Activated B cell treated with CpG ODN at 0.5 μM for 24 hours (primary cell): ENCODE measurements at regions not wholly inside any gene's neighbourhood (a gene's known extent, or its start where the extent isn't known, plus 50 kb on each side); places are given as distances from the start of the nearest gene placed in this dataset.

Source experiments
- ATAC-seq: fragments of 200-7000 bp; cut with Tn5 transposase; one replicate; pipeline ENCODE4 v1.10.0; 2021; ENCODE audit warnings: low read depth, mild to moderate bottlenecking, moderate library complexity
- CTCF ChIA-PET: fragments of 350-600 bp; sonication (Branson Sonifier 250); formaldehyde crosslinking; loops from one replicate; lab custom pipeline; 2021; ENCODE audit warnings: antibody characterized with exemption; lab: Charles Lee
- POLR2A ChIA-PET: fragments of 350-600 bp; sonication (Branson Sonifier 250); formaldehyde crosslinking; loops from one replicate; lab custom pipeline; 2021; ENCODE audit warnings: antibody characterized with exemption; lab: Charles Lee
- DNase-seq: peaks from one replicate; pipeline ENCODE4 v3.0.0; 2022
- H3K27ac Mint-ChIP-seq: one replicate; pipeline ENCODE4 v1.8.0; 2020; ENCODE audit warnings: mixed read lengths
- H3K27me3 Mint-ChIP-seq: one replicate; pipeline ENCODE4 v1.8.0; 2021; ENCODE audit warnings: mixed read lengths
- H3K36me3 Mint-ChIP-seq: one replicate; pipeline ENCODE4 v1.8.0; 2021; ENCODE audit warnings: low read depth, mixed read lengths
- H3K4me1 Mint-ChIP-seq: one replicate; pipeline ENCODE4 v1.8.0; 2021; ENCODE audit warnings: mixed read lengths
- H3K4me3 Mint-ChIP-seq: one replicate; pipeline ENCODE4 v1.8.0; 2020; ENCODE audit warnings: mild to moderate bottlenecking, mixed read lengths
- H3K9me3 Mint-ChIP-seq: one replicate; pipeline ENCODE4 v1.8.0; 2020; ENCODE audit warnings: mixed read lengths
- intact Hi-C: fragments of 100-400 bp; cut with micrococcal nuclease; formaldehyde crosslinking; loops from one replicate; pipeline ENCODE4 v1.15.1; 2024
- TF ChIP-seq, protein P1 (sequence below): fragments of 200-600 bp; IDR thresholded peaks from one replicate; pipeline ENCODE4 v1.8.0; 2022; ENCODE audit warnings: antibody characterized with exemption, mild to moderate bottlenecking

DNA sequence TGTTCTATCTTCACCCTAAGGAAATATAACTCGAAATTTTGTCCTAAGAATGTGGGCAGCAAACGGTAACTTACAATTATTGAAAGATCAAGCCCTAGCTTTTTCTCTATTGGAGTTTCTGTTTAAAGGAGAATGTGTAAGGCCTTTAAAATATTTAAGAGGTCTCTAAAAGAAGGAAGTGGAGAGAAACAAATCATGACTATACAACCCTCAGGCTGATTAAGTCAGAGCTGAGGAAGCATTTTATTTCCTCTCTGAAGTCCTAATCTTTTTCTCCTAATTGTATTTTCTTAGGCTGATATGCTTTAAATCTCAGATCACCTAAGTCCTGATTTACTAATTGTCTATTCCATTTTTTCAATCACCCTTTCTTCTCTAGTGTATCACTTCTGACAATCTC, 1708.8 kb upstream of the C9orf72 start:
- Mint-ChIP-seq H3K4me1 (no peaks in the 10 kb centered on the region), H3K27me3 (no peaks in the 10 kb centered on the region), H3K36me3 (no peaks in the 10 kb centered on the region), H3K4me3 (no peak overlapping the region), H3K27ac (no peak overlapping the region), H3K9me3 (peaks cover 4% of the 10 kb centered on the region)
- ChIA-PET POLR2A (no interaction called here), CTCF (no interaction called here)
- DNase-seq (no peak), ATAC-seq (no peak)
- intact Hi-C loops: no loop called here
- TF ChIP-seq, protein P1, sequence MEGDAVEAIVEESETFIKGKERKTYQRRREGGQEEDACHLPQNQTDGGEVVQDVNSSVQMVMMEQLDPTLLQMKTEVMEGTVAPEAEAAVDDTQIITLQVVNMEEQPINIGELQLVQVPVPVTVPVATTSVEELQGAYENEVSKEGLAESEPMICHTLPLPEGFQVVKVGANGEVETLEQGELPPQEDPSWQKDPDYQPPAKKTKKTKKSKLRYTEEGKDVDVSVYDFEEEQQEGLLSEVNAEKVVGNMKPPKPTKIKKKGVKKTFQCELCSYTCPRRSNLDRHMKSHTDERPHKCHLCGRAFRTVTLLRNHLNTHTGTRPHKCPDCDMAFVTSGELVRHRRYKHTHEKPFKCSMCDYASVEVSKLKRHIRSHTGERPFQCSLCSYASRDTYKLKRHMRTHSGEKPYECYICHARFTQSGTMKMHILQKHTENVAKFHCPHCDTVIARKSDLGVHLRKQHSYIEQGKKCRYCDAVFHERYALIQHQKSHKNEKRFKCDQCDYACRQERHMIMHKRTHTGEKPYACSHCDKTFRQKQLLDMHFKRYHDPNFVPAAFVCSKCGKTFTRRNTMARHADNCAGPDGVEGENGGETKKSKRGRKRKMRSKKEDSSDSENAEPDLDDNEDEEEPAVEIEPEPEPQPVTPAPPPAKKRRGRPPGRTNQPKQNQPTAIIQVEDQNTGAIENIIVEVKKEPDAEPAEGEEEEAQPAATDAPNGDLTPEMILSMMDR: no peak

- no peaks in the 10 kb centered on the region for H3K4me1 Mint-ChIP-seq
- CTCF ChIA-PET: no interaction called here
- no peak overlapping the region for H3K27ac Mint-ChIP-seq
- TF ChIP-seq, protein P1: no peak
- H3K27me3 Mint-ChIP-seq: no peaks in the 10 kb centered on the region
- no peaks in the 10 kb centered on the region for H3K36me3 Mint-ChIP-seq
- H3K9me3 Mint-ChIP-seq: peaks cover 2% of the 10 kb centered on the region
- POLR2A ChIA-PET: no interaction called here
- intact Hi-C loops: no loop called here
- no peak for DNase-seq
- ATAC-seq: no peak
- no peak overlapping the region for H3K4me3 Mint-ChIP-seq
These were observed 1712.5 kb upstream of the C9orf72 start for GRCh38 chr9:29285818-29286217.

DNA sequence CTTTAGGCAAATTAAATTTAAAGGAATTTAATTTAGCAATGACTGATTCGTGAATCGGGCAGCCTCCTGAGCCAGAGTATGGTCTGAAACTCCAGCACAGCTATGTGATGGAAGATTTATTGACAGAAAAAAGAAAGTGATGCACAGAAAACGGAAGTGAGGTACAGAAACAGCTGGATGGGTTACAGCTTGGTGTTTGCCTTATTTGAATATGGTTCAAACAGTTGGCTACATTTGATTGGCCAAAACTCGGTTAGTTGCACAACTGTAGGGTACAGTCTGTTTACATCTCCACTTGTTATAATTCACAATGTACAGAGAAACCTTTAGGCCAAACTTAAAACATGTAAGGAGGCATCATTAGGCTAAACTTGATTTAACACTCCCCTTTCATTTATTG, 1716.1 kb upstream of the C9orf72 start:
- intact Hi-C loops: no loop called here
- no peak overlapping the region for H3K4me3 Mint-ChIP-seq

DNA sequence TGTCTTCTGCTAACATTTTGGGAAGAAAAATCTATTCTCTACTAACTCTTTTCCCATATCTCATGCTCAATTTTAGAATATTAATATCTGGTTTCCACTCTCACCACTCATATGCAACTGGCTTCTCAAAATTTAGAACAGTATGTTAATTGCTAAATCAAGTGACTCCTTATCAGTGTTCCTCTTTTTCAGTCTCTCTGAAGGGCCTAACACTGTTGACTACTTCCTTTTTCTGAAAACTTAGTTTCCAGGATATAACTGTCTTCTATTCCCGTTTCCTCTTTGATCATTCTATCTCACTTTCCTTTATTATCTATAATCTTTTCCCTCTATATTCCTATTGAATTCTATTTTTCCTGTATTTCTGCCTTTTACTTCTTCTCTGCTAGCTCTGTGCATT, 1717.2 kb upstream of the C9orf72 start:
- intact Hi-C loops: no loop called here

More for the DNA sequence above, 1716.1 kb upstream of the C9orf72 start:
- Mint-ChIP-seq H3K27me3 (no peaks in the 10 kb centered on the region), H3K36me3 (no peaks in the 10 kb centered on the region), H3K4me1 (no peaks in the 10 kb centered on the region), H3K27ac (no peak overlapping the region), H3K9me3 (peaks cover 8% of the 10 kb centered on the region)
- POLR2A ChIA-PET: no interaction called here
- TF ChIP-seq, protein P1: no peak
- ATAC-seq (no peak), DNase-seq (no peak)
- CTCF ChIA-PET: no interaction called here

DNA sequence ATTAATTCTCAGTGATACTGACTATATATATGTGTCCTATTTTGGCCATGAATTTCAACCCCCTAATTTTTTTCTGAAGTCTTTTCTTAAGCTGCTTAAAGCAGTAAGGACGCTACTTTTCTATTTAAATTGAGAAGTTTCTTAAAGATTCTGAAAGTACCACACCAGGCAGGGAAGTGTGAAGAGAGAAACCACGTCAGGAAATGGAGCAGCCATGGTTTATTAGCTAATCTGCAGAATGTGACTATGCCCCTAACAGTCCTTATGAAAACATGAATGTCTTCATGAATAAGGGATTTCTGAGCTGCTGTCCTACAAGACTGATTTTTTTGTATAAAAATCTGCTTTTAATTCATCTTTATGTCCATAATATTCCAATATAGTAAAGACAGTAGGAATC, 1724.3 kb upstream of the C9orf72 start:
- POLR2A ChIA-PET: no interaction called here
- no peaks in the 10 kb centered on the region for H3K27me3 Mint-ChIP-seq
- H3K4me1 Mint-ChIP-seq: no peaks in the 10 kb centered on the region
- H3K4me3 Mint-ChIP-seq: no peak overlapping the region
- peaks cover 17% of the 10 kb centered on the region for H3K9me3 Mint-ChIP-seq
- ATAC-seq (no peak), DNase-seq (no peak)
- H3K27ac Mint-ChIP-seq: no peak overlapping the region
- intact Hi-C loops: no loop called here
- TF ChIP-seq, protein P1: no peak
- CTCF ChIA-PET: no interaction called here
- no peaks in the 10 kb centered on the region for H3K36me3 Mint-ChIP-seq

More for the DNA sequence above, 1717.2 kb upstream of the C9orf72 start:
- no peak for DNase-seq
- ChIA-PET POLR2A (no interaction called here), CTCF (no interaction called here)
- H3K4me1 Mint-ChIP-seq: no peaks in the 10 kb centered on the region
- no peak overlapping the region for H3K4me3 Mint-ChIP-seq
- no peaks in the 10 kb centered on the region for H3K36me3 Mint-ChIP-seq
- H3K9me3 Mint-ChIP-seq: peaks cover 14% of the 10 kb centered on the region
- ATAC-seq: no peak
- no peaks in the 10 kb centered on the region for H3K27me3 Mint-ChIP-seq
- TF ChIP-seq, protein P1: no peak
- no peak overlapping the region for H3K27ac Mint-ChIP-seq
